ENCODE measurements at regions not wholly inside any gene's neighbourhood (a gene's known extent, or its start where the extent isn't known, plus 50 kb on each side); places are given as distances from the start of the nearest gene placed in this dataset.

GRCh38 chr20:40274912-40275533 lies 414.0 kb downstream of the MAFB start:
- TF ChIP-seq CTCF (IDR thresholded peaks at IDR 0.05; ENCODE audit: insufficient read depth, low read length, poor library complexity, severe bottlenecking) (no peak), EZH2phosphoT487 (conservative IDR thresholded peaks at IDR 0.05; ENCODE audit: low read length) (no peak)

Data from SU-DHL-6 (cell line).